Neuronal stem cell (in vitro differentiated cells): ENCODE measurements at regions not wholly inside any gene's neighbourhood (a gene's known extent, or its start where the extent isn't known, plus 50 kb on each side); places are given as distances from the start of the nearest gene placed in this dataset.
"Not testable (repeated sequence)": the region's sequence is repeated elsewhere in the genome, so short reads cannot be mapped to it uniquely, and the experiment has no call there.

Experiments used
- DNase-seq: peaks from one replicate; pipeline ENCODE4 v3.0.0-alpha.2; 2013; ENCODE audit warnings: low spot score
- H2AFZ ChIP-seq: one replicate; pipeline ENCODE4 v1.6.1; 2013; ENCODE audit warnings: mild to moderate bottlenecking, low read length, inconsistent platforms
- H2AK5ac ChIP-seq: 2 replicates; pipeline ENCODE4 v1.6.1; 2013; ENCODE audit warnings: low read depth, mild to moderate bottlenecking, inconsistent platforms, low read length, moderate library complexity, mixed read lengths
- H2BK120ac ChIP-seq: 2 replicates; pipeline ENCODE4 v1.6.1; 2013; ENCODE audit warnings: low read depth, mild to moderate bottlenecking, inconsistent platforms, low read length, moderate library complexity, mixed read lengths
- H2BK12ac ChIP-seq: one replicate; pipeline ENCODE4 v1.6.1; 2013; ENCODE audit warnings: low read length, inconsistent platforms
- H2BK15ac ChIP-seq: 2 replicates; pipeline ENCODE4 v1.6.1; 2013; ENCODE audit warnings: mild to moderate bottlenecking, low read length, inconsistent platforms, mixed read lengths
- H2BK5ac ChIP-seq: one replicate; pipeline ENCODE4 v1.6.1; 2013; ENCODE audit warnings: inconsistent platforms, mild to moderate bottlenecking, low read length, moderate library complexity
- H3K14ac ChIP-seq: one replicate; pipeline ENCODE4 v1.6.1; 2013; ENCODE audit warnings: low read length, inconsistent platforms
- H3K18ac ChIP-seq: 2 replicates; pipeline ENCODE4 v1.6.1; 2013; ENCODE audit warnings: low read length, inconsistent platforms
- H3K23ac ChIP-seq: 2 replicates; pipeline ENCODE4 v1.6.1; 2013; ENCODE audit warnings: low read depth, mild to moderate bottlenecking, mixed read lengths, low read length, inconsistent platforms; ENCODE audit not compliant: poor library complexity
- H3K27ac ChIP-seq: replicated peaks from 3 replicates; pipeline ENCODE4 v1.5.1; 2013; ENCODE audit warnings: low read length, inconsistent platforms
- H3K27me3 ChIP-seq, 3 experiments: 2 replicates each; pipeline ENCODE4 v1.6.1; 2013; ENCODE audit warnings: low read length in 3 of 3, mild to moderate bottlenecking in 2 of 3, inconsistent platforms in 1 of 3, low read depth in 1 of 3, mixed read lengths in 1 of 3, moderate library complexity in 1 of 3; ENCODE audit not compliant: control insufficient read depth in 3 of 3, insufficient read depth in 3 of 3
- H3K36me3 ChIP-seq, 2 donors: replicated peaks in 1 of 2; 2 replicates each; pipeline ENCODE4 v1.6.1; 2013; ENCODE audit warnings: low read length in 2 of 2; ENCODE audit not compliant: control insufficient read depth in 2 of 2, insufficient read depth in 2 of 2
- H3K4ac ChIP-seq: 2 replicates; pipeline ENCODE4 v1.6.1; 2013; ENCODE audit warnings: inconsistent platforms, mild to moderate bottlenecking, low read length, moderate library complexity
- H3K4me1 ChIP-seq, 2 donors: 1 replicate in 1 of 2; 2 replicates in 1 of 2; pipeline ENCODE4 v1.6.1; 2013; ENCODE audit warnings: low read length in 2 of 2, low read depth in 1 of 2; ENCODE audit not compliant: control insufficient read depth in 2 of 2, insufficient read depth in 1 of 2
- H3K4me2 ChIP-seq: one replicate; pipeline ENCODE4 v1.6.1; 2013; ENCODE audit warnings: mild to moderate bottlenecking, low read length, inconsistent platforms; ENCODE audit not compliant: insufficient read depth, poor library complexity, severe bottlenecking
- H3K4me3 ChIP-seq, 2 donors: 2 replicates each; pipeline ENCODE4 v1.5.1; 2013; ENCODE audit warnings: low read length in 2 of 2, mild to moderate bottlenecking in 2 of 2, inconsistent platforms in 1 of 2, moderate library complexity in 1 of 2
- H3K79me1 ChIP-seq: one replicate; pipeline ENCODE4 v1.6.1; 2013; ENCODE audit warnings: low read depth, mild to moderate bottlenecking, inconsistent platforms, low read length, moderate library complexity
- H3K9ac ChIP-seq: one replicate; pipeline ENCODE4 v1.6.1; 2013; ENCODE audit warnings: mild to moderate bottlenecking, low read depth, low read length, inconsistent platforms; ENCODE audit not compliant: poor library complexity
- H3K9me3 ChIP-seq, 2 donors: replicated peaks in 1 of 2; 2 replicates each; pipeline versions ENCODE3 to v1.6.1; 2013; ENCODE audit warnings: low read length in 2 of 2, mild to moderate bottlenecking in 2 of 2, inconsistent platforms in 1 of 2, low read depth in 1 of 2, mixed read lengths in 1 of 2, moderate library complexity in 1 of 2; ENCODE audit not compliant: control insufficient read depth in 2 of 2, insufficient read depth in 1 of 2
- H4K8ac ChIP-seq: one replicate; pipeline ENCODE4 v1.6.1; 2013; ENCODE audit warnings: low read depth, mild to moderate bottlenecking, inconsistent platforms, low read length, moderate library complexity
- H4K91ac ChIP-seq: one replicate; pipeline ENCODE4 v1.6.1; 2013; ENCODE audit warnings: low read length, low read depth, mild to moderate bottlenecking, inconsistent platforms; ENCODE audit not compliant: poor library complexity
- WGBS, 2 donors: extraction: QIAGEN DNeasy Blood & Tissue Kit; methylation state at CpG; one replicate each; pipeline ENCODE4 v1.1.7; 2013; ENCODE audit warnings: missing lambda C conversion rate in 2 of 2, mixed read lengths in 1 of 2; ENCODE audit not compliant: insufficient read length in 2 of 2, insufficient replicate concordance in 1 of 2; ENCODE audit errors: extremely low coverage in 2 of 2; 5-methylcytosine and 5-hydroxymethylcytosine counted together

GRCh38 chrX:98924511-98924910 is 1485.6 kb downstream of the PCDH19 start:
- Histone ChIP-seq H2AFZ (no peak overlapping the region), H2BK5ac (no peak overlapping the region), H3K23ac (no peak overlapping the region), H4K8ac (no peak overlapping the region), H2AK5ac (no peak overlapping the region), H3K9me3 (no peaks in the 10 kb centered on the region), H2BK15ac (no peak overlapping the region), H3K9ac (no peak overlapping the region), H3K14ac (no peak overlapping the region), H3K27ac (no peak overlapping the region), H2BK12ac (no peak overlapping the region), H3K4me3 (no peak overlapping the region), H3K4me2 (no peak overlapping the region), H3K4ac (no peak overlapping the region), H3K79me1 (no peaks in the 10 kb centered on the region), H4K91ac (no peak overlapping the region), H3K4me1 (no peaks in the 10 kb centered on the region), H3K27me3 (no peaks in the 10 kb centered on the region), H2BK120ac (no peak overlapping the region), H3K36me3 (no peaks in the 10 kb centered on the region), H3K18ac (no peak overlapping the region)
- no CpG with 5 or more reads among the region's 3 CpGs for WGBS, 2 donors
- no peak for DNase-seq

- H3K36me3 ChIP-seq, result no peaks in the 10 kb centered on the region
- H3K18ac ChIP-seq, result no peak overlapping the region
- no peak overlapping the region for H2BK120ac ChIP-seq
- no peaks in the 10 kb centered on the region for H3K27me3 ChIP-seq
- no peak overlapping the region for H4K91ac ChIP-seq
- no peak overlapping the region for H2BK12ac ChIP-seq
- no peak overlapping the region for H4K8ac ChIP-seq
- no peak overlapping the region for H3K4ac ChIP-seq
- no peak for DNase-seq
- H2AFZ ChIP-seq, result no peak overlapping the region
- no peak overlapping the region for H2AK5ac ChIP-seq
- H3K79me1 ChIP-seq, result no peaks in the 10 kb centered on the region
- no peak overlapping the region for H2BK5ac ChIP-seq
- no CpG with 5 or more reads among the region's 1 CpG for WGBS, 2 donors
- no peak overlapping the region for H3K27ac ChIP-seq
- H3K4me1 ChIP-seq, result no peaks in the 10 kb centered on the region
- no peak overlapping the region for H3K9ac ChIP-seq
- H2BK15ac ChIP-seq, result no peak overlapping the region
- H3K9me3 ChIP-seq, result no peaks in the 10 kb centered on the region
- no peak overlapping the region for H3K4me3 ChIP-seq
- H3K14ac ChIP-seq, result no peak overlapping the region
- no peak overlapping the region for H3K23ac ChIP-seq
- H3K4me2 ChIP-seq, result no peak overlapping the region
Observed at GRCh38 chrX:98897191-98897590, 1512.9 kb downstream of the PCDH19 start.

GRCh38 chrX:98850639-98851038 is 1559.4 kb downstream of the PCDH19 start:
- WGBS, 2 donors, result no CpG with 5 or more reads among the region's 6 CpGs
- H3K9me3 ChIP-seq, H3K27ac ChIP-seq, H3K9ac ChIP-seq, H3K36me3 ChIP-seq, H3K18ac ChIP-seq, H3K4me2 ChIP-seq, H2BK15ac ChIP-seq, H4K8ac ChIP-seq, H2BK120ac ChIP-seq, H4K91ac ChIP-seq, H3K4ac ChIP-seq, H2BK5ac ChIP-seq, H2AK5ac ChIP-seq, H3K27me3 ChIP-seq, DNase-seq, H2BK12ac ChIP-seq, H3K23ac ChIP-seq, H3K79me1 ChIP-seq, H3K14ac ChIP-seq, H3K4me1 ChIP-seq, H3K4me3 ChIP-seq, H2AFZ ChIP-seq: not testable (repeated sequence)
